ENCODE measurements at regions not wholly inside any gene's neighbourhood (a gene's known extent, or its start where the extent isn't known, plus 50 kb on each side); places are given as distances from the start of the nearest gene placed in this dataset.

DNA sequence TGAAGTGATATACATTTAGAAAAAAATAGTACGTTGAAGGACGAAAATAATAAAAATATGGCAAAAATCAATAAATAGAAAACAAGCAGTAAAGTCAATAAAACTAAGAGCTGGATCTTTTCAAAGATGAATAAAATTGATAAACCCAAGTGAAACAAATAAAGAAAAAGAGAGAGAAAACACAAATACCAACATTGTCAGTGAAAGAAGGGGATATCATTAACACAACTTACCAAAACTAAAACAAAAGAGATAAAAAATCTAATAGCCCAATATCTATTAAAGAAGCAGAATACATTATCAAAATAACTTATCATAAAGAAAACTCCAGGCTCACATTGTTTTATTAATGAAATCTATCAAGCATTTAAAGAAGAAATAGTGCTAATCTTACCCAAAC lies 675.1 kb downstream of the UQCRFS1 start:
- no peak for DNase-seq (ENCODE audit: low spot score)

DNA sequence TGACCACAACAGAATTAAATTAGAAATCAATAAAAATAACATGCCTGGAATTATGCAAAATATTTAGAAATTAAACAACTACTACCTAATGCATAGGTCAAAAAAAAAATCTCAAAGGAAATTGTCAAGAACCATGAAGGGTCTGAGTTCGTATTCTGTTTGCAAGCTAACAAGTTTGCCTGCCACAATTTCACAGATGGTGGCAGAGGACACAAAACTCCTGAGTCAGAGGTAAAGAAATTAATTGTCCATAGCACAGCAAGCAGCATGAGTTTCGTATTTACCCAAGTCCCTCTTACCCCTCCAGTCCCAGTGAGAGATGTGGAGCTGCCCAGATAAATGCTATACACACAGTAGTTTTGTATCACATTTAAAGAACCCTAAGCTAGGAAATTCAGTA lies 675.9 kb downstream of the UQCRFS1 start:
- no peak for DNase-seq (ENCODE audit: low spot score)

DNA sequence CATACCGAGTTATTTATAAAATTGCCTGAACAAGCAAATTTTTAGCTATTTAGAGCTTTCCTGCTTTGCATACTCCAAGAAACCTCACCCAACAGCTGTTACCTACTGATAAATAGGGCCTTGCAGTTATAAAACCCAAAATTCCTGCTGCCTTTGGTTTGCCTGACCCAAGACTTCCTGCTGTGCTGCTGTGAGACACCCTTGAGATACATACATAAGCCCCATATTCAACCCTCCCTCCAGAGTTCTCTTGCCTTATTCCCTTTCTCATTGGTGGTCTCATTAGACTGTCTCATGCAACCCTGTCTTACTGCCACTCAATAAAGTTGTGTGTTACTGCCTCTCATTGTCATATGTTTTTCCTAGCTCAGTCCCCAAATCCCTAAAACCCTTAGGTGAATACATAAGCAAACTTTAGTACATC lies 677.6 kb downstream of the UQCRFS1 start:
- no peak for DNase-seq (ENCODE audit: low spot score)

DNA sequence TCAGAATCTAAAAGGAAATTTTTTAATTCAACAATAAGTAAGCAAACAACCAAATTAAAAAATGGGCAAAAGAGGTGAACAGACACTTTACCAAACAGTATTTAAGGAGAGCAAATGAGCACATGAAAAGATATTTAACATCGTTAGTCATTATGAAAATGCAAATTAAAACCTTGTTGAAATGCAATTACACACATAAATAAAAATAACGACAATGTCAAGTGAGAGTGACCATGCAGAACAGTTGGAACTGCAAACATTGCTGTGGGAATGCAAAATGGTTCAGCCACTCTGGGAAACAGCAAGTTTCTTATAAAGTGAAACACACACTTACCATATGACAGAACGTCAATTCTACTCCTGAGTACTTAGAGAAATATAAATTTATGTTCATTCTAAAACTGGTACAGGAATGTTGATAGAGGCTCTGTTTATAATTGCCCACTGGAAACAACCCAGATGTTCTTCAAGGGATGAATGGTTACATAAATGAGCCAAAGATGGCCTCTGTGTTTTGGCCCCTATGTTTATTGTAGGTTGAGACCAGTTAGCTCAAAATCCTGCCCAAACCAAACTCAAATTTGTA lies 678.1 kb downstream of the UQCRFS1 start:
- no peak for DNase-seq (ENCODE audit: low spot score)

DNA sequence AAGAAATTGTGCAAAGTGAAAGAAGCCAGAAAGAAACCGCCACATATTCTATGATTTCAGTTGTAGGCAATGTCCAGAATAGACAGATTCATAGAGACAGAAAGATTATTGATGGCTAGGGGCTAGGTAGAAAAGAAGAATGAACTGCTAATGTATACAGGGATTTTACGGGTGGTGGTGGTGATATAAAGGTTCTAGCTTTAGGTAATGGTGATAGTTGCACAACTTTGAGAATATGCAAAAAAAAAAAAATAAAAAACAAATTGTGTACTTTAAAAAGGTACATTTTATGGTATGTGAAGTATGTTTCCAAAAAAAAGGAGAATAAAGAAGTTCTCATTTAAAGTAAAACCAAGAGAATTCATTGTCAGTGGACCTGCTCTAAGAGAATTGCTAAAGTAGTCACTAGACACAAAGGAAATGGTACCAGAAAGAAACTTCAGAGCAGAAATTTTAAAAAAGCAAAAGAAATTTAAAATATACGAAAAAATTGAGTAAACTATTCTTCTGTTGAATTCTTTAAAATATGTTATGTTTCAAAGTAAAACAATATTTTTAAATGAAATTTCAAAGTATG lies 680.1 kb downstream of the UQCRFS1 start:
- no peak for DNase-seq (ENCODE audit: low spot score)

DNA sequence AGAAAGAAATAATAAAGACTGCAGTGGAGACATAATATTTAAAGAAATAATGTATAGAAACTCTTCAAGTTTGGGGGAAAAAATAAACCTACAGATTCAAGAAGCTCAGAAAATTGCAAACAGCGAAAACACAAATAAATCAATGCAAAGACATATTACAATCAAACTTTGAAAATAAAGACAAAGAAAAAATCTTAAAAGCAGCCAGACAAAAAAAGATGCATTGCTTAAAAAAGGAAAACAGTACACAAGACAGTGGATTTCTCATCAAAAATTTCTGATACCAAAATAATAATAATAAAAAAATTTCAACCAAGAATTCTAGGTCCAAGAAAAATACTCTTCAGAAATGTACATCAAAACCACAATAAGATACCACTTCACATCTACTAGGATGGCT lies 681.0 kb downstream of the UQCRFS1 start:
- DNase-seq (ENCODE audit: low spot score) = no peak

DNA sequence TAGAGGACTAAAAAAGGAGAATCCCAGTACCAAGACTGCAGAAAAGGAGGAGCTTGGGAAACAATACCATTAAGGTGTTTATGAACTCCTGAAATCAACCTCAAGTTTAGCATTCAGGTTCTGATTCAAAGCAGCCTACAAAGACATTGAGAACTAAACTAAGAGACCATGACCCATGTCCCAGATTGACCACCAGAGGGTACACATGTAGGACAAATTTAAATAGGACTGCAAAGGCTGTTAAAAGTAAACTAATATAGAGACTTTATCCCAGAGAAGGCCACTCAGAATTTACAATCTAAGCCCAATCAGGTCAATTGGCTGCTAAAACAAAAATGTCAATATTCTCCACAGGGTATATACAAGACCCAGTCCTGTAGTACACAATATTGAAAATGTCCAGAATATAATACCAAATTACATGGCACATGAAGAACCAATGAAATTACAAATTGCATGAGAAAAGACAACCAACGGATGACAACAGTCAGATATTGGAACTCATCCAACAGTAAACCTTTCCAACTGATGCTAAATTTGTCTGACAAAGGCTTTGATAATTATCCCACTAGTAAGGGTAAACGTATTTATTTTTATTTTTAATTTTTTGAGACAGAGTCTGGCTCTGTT lies 682.4 kb downstream of the UQCRFS1 start:
- DNase-seq (ENCODE audit: low spot score) = no peak

DNA sequence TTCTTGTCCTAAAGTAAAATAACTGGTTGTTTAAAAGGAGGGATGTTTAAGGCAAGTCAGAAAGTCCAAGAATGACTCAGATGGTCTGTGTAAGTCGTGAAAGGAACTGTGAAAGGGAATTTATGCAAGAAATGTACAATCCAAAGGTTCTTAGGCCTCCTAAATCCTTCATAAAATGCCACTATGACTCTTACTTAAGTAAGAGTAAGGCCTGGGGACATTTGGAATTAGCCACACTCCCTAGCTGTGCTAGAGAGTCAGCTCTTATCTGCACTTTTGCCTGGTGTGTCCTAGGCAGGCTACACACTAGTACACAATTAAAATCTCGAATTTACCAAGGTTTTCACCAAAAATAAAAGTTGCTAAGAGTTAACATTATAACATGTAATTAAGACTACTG lies 686.9 kb downstream of the UQCRFS1 start:
- DNase-seq (ENCODE audit: low spot score) = no peak

DNA sequence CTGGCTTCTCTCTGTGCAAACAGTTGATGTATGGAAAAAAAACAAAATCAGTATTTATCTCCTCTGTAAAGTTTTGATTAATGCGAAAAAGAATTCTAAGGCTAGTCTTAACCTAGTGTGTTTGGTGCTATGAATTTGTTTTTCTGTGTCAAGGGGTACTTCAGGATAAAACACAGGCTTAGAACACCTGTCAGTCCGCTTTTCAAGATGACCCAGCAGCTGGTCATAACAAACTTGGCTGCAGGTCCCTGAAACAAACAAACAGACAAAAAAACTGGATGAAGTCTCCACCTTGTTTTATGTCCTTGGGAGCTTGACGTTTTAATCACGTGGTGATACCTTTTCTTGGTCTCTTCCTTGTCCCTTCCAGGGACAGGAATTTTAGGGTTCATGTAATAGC lies 689.3 kb downstream of the UQCRFS1 start:
- no peak for DNase-seq (ENCODE audit: low spot score)

DNA sequence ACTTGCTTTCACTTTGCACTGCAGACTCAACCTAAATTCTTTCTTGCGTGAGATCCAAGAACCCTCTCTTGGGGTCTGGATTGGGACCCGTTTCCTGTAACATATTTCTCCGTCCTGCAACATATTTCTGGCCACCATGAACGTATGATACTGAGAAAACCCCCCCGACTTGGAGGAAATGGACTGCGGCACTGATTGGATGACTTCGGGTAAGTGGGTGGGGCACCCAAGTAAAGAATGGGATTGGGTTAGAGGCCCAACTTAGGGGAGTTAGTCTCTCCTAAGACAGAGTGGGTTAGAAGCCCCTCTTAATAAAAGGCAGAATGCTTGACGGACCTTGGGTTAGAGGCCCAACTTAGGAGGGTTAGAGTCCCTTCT lies 690.4 kb downstream of the UQCRFS1 start:
- DNase-seq (ENCODE audit: low spot score) = no peak

DNA sequence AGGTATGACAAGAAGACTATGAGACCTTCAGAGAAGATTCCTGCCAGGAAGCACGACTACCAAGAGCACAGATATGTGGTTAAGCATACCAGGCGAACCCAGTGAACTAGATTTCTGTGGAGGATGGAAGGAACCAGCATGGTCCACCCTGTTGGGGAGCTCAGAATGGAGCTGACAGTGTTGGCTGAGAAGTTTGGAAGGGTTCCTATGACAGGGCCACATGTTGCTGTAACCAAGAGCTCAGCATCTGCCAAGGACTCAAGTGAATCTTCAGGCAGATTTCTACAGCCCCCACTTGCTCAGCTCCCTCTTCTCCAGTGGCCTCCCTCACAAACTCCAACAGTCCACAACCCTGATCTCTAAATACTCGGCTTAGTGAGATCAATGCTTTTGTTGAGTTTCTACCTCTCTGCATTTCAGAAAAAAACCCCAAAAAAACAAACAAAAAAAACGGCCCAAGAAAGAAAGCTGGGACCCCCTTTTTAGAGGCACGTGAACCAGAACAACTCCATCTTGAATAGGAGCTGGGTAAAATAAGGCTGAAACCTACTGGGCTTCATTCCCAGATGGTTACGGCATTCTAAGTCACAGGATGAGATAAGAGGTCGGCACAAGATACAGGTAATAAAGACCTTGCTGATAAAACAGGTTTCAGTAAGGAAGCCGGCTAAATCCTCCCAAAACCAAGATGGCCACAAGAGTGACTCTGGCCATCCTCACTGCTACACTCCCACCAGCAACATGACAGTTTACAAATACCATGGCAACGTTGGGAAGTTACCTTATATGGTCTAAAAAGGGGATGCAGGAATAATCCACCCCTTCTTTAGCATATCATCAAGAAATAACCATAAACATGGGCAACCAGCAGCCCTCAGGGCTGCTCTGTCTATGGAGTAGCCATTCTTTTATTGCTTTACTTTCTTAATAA lies 691.1 kb downstream of the UQCRFS1 start:
- DNase-seq (ENCODE audit: low spot score) = no peak

DNA sequence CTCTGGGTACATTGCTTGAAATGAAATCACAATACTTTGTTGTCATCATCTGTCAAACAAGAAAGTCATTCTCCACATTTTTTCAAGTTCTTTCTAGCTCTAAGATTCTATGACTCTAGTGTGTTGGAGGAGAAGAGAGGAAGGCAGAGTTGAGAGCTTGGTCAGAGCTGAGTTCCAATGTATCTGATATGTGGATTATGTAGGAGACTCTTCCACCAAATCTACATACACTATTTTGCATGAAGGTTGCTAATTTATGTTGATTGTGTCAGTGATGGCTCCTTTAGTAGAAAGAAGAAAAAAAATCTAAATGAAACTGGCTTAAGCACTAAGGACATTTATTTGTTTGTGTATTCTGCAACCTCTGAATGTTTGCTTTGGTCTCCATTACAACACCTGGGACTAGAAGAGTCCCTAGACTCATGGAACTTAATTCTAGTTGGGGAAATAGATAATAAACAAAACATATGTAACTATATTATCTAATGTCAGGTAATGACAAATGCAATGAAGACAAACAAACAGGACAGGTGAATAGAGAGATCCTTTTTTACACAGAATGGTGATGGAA lies 691.9 kb downstream of the UQCRFS1 start:
- DNase-seq (ENCODE audit: low spot score) = no peak

DNA sequence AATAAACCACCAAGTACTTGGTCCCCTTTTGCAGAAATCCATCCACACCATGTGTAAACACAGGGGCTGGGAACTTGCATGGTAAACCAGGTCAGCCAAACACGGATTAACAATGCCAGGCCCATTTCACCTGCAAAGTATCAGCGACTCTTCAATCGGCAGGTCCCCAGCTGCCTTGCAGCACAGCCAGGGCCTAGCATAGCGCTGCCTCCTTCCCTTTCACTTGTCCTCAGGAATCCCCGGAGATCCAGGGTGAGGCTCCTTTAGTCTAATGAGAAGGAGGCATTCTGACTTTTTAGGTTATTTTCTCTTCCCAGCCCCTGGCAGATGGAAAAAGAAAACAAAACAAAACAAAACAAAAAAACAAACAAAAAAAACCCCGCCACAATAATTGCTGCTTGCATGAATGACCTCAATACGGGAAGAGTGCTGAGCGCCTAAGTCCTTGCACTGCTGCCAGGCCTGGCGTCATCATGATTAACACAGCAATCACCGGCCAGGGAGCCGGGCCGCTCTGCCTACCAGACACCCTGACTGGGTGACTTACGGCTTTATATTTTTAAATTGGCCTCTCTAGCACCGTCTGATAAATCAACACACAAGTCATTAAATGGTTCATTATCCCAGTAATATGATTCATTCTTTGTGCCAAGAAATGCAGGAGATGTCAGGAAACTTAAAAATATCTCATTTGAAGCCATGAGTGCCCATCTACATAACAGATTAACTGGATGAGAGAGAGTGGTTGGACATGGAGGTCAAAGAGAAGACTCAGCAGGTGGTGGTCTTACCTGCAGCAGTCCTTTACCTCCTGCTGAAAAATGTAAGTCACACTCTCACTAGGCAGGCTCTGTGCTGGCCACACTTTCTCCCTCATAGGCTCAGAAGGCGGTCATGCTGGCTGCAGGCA lies 692.7 kb downstream of the UQCRFS1 start:
- no peak for DNase-seq (ENCODE audit: low spot score)

DNA sequence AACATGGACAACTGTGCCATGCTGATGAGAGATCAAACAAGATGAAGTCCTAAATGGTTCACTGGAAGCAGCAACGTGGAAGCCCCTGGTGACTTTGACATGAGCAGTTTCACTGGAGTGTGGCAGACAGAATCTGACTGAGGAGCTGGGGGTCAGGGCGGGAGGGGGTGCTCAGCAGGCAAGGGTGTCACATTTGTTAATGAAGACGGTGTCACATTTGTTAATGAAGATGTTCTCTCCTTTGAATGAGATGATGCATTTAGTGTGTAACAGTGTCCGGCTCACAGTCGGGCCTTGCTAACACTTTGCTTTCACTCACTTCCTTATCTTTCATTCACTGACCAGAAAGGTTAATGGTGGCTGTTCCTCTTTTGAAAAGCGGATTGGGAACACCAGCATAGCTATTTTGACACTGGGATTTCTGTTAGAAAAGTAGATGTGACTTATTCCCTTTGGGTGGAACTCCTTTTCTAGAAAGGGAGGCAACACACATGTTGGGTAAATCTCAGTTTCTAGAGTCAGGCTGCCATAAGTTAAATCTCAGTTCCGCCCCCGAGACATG lies 693.7 kb downstream of the UQCRFS1 start:
- no peak for DNase-seq (ENCODE audit: low spot score)

DNA sequence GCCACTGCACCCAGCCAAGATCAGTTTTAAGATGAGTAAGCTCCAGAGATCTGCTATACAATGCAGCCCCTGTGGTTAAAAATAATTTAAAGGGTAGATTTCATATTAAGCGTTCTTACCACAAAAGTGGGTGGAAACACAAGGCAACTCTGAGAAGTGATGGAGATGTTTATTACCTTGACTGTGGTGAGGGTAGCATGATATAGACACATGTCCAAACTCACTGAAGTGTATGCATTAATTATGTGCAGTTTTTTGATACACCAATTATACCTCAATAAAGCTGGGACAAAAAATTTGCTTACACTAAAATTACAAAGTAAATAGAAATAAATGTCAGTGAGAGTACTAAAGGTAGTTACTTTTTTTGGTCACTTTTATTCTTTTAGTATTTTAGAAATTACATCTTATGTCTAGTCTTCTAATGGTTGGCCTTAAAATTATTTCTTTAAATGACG lies 696.5 kb downstream of the UQCRFS1 start:
- DNase-seq (ENCODE audit: low spot score) = no peak

DNA sequence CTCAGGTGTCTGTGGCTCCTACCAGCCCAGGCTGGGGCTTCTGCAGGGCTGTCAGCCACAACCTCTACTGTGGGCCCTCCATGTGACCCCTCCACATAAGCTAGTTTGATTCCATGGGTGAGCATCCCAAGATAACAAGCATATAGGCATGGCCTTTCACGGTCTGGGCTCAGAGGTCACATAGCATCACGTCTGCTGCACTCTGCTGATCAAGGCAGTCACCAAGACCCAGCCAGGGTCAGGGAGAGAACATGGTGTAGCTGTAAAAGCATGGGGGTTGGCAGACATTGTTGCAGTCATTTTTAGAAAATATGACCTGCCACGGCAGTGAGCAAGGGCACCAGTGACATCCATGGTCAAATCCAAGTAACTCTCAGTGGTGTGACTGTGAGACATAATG lies 698.8 kb downstream of the UQCRFS1 start:
- no peak for DNase-seq (ENCODE audit: low spot score)

DNA sequence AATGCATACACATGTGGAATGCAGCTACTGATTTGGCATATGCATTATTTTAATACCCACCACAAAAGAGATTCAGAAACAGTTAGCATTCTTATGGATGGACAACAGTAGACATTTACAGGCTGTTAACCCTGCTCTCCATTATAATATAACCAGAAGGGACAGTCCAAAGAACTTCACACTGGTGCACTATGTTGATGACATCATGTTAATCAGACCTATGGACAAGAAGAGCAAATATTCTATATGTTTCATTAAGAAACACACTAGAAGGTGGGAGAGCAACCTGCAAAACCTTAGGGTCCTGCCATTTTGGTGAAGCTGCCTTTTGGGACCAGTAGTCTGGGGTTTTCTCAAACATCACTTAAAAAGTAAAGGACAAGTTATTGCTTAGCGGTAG lies 701.3 kb downstream of the UQCRFS1 start:
- no peak for DNase-seq (ENCODE audit: low spot score)

DNA sequence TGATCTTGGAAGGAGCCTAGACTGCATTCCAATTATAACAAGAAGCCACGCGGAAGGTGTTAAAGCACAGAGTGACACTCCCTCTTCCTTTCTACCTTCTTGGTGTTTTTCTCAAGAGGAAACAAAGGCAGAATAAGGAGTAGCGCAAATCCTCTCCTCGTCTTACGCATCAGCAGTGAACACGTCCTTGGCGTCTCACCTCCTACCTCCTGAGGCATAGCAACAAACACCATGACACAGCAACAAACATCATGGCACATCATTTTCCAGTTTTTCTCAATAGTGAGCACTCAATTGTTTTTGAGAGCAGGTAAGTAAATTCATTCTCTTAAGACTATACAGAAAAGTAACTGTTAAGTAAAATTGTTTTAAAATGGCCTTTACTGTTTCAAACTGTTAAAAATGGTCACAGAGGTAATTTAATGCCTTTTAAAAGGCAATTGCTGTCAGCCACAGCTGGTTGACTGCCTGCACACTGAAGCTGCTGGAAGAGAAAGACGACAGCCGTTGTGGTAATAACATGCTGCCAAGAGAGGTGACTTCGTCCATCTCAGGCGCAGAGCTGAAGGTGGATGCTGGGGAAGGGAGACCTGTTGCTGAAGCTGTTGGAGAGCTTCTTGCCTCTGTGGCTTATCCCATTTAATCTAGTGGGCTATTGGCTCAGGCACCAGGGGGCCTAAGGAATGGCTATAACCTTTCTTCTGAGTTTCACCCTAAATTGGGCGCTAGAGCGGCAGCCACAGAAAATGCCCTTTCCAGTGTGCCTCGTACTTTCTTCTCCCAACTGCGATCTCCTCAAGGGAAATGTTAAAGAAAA lies 703.7 kb downstream of the UQCRFS1 start:
- DNase-seq (ENCODE audit: low spot score) = no peak

DNA sequence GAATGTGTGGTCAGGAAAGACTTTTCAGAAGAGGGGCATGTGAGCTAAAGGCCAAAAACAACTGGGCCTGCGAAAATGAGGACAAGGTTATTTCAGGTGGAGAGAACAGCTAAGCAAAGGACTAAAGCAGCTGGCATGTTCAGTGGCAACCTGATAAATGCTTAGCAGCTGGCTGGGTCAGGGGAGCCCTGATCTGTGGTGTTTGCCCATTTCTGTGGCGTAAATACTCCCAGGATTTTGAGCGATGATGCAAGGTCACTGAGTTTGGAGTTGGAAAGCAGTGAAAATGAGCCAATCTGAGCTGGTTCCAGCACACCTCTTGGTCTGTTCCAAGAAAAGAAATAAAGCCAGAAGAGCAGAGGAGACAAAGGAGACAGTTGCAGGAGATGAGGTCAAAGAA lies 704.3 kb downstream of the UQCRFS1 start:
- no peak for DNase-seq (ENCODE audit: low spot score)

DNA sequence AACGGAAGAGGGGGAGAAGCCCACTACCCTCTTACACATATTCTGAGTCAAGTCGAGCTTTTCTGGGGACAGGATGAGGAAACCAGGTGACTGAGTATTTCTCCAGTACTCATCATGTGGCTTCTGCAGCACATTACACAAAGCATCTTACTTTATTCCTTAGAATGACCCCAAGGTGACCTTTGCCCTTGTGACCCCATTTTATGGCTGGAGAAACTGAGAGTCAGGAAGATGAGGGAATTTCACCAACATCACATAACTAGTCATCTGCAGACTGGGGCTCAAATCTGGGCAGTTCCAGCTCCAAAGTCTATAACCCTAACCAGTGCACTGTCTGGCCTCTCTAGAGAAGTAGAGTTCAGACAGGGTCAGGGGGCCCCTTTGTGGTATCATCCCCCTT lies 707.0 kb downstream of the UQCRFS1 start:
- DNase-seq (ENCODE audit: low spot score) = no peak
